ENCODE measurements at regions not wholly inside any gene's neighbourhood (a gene's known extent, or its start where the extent isn't known, plus 50 kb on each side); places are given as distances from the start of the nearest gene placed in this dataset.

DNA sequence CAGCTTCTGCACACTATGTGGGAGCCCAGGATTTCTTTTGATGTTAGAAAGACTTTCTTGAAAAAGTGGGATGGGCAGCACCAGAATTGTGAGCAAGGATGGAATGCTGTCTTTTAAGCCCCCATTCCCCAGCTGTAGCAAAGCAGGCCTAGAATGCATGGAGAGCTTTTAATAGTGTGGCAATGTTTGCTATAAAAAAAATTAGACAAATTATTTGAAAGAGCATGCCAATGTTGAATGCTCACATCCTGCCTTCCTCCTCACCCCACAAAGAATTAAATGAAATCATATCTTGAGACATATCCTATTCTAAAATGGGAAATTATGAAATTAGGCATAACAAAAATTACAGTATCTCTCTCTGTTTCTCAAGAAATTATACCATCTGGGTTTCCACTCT lies 154.7 kb downstream of the C11orf91 start:
- CTCF ChIA-PET = interaction anchor here (0.6 to 1.0 kb wide), 2 partner anchors 25 to 191 kb away, joined by 3 to 4 read pairs; partner anchors contain the start of gene CD59
- peaks cover 21% of the 10 kb centered on the region for H3K27me3 Mint-ChIP-seq (ENCODE audit: low read depth)
- intact Hi-C loops (cut with micrococcal nuclease) = no loop called here
- H3K27ac Mint-ChIP-seq = no peak overlapping the region
- H3K4me1 Mint-ChIP-seq (ENCODE audit: low read depth) = no peaks in the 10 kb centered on the region
- no peak overlapping the region for H3K4me3 Mint-ChIP-seq
- DNase-seq = no peak
- no peaks in the 10 kb centered on the region for H3K9me3 Mint-ChIP-seq
- H3K36me3 Mint-ChIP-seq (ENCODE audit: low read depth) = no peaks in the 10 kb centered on the region

DNA sequence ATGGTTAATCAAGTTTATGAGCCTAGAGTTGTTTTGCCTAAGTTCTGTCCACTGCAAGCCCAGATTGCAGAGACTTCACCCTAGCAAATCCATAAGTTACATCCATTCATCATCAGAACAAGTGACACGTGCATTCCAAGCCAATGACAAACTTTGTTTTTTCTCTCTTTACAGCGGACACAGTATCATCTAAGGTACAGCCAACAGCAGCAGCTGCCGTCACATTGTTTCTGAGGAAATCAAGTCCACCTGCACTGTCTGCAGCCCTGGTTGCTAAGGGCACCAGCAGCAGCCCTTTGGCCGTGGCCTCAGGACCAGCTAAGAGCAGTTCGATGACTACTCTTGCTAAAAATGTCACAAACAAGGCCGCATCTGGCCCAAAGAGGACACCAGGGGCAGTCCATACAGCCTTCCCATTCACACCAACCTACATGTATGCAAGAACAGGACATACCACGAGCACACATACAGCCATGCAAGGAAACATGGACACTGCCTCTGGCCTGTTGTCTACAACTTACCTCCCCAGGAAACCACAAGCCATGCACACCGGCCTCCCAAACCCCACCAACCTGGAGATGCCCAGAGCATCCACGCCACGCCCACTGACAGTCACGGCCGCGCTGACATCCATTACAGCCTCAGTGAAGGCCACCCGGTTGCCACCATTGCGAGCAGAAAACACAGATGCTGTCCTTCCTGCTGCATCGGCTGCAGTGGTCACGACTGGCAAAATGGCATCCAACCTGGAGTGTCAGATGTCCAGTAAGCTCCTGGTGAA lies 155.8 kb downstream of the C11orf91 start:
- no peaks in the 10 kb centered on the region for H3K36me3 Mint-ChIP-seq (ENCODE audit: low read depth)
- DNase-seq = no peak
- intact Hi-C loops (cut with micrococcal nuclease) = loop anchor here (5.0 kb wide), 2 partner anchors 143 to 182 kb away; no protein-coding TSS in a partner anchor
- H3K27ac Mint-ChIP-seq = no peak overlapping the region
- no peaks in the 10 kb centered on the region for H3K9me3 Mint-ChIP-seq
- CTCF ChIA-PET = interaction anchor here (0.7 to 4.1 kb wide), 3 partner anchors 141 to 286 kb away, joined by 3 to 19 read pairs (median 6); no protein-coding TSS in a partner anchor
- H3K4me1 Mint-ChIP-seq (ENCODE audit: low read depth) = no peaks in the 10 kb centered on the region
- peaks cover 23% of the 10 kb centered on the region for H3K27me3 Mint-ChIP-seq (ENCODE audit: low read depth)
- H3K4me3 Mint-ChIP-seq = no peak overlapping the region

DNA sequence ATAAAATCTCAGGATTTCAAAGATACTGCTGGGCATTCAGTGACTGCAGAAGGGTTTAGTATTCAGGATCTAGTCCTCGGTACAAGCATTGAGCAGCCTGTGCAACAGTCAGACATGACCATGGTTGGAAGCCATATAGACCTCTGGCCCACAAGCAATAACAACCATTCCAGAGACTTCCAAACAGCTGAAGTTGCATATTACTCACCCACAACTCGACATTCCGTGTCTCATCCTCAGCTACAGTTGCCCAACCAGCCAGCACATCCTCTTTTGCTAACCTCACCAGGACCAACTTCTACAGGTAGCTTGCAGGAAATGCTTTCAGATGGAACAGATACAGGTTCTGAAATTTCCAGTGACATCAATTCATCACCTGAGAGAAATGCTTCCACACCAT lies 156.8 kb downstream of the C11orf91 start:
- intact Hi-C loops (cut with micrococcal nuclease) = loop anchor here (1.0 to 5.0 kb wide), 4 partner anchors 143 to 285 kb away; no protein-coding TSS in a partner anchor
- no peak overlapping the region for H3K4me3 Mint-ChIP-seq
- no peaks in the 10 kb centered on the region for H3K4me1 Mint-ChIP-seq (ENCODE audit: low read depth)
- no peaks in the 10 kb centered on the region for H3K36me3 Mint-ChIP-seq (ENCODE audit: low read depth)
- H3K27me3 Mint-ChIP-seq (ENCODE audit: low read depth) = peaks cover 22% of the 10 kb centered on the region
- no peak overlapping the region for H3K27ac Mint-ChIP-seq
- CTCF ChIA-PET = interaction anchor here (0.7 to 4.1 kb wide), 3 partner anchors 142 to 287 kb away, joined by 3 to 19 read pairs (median 6); no protein-coding TSS in a partner anchor
- H3K9me3 Mint-ChIP-seq = no peaks in the 10 kb centered on the region
- DNase-seq = no peak

DNA sequence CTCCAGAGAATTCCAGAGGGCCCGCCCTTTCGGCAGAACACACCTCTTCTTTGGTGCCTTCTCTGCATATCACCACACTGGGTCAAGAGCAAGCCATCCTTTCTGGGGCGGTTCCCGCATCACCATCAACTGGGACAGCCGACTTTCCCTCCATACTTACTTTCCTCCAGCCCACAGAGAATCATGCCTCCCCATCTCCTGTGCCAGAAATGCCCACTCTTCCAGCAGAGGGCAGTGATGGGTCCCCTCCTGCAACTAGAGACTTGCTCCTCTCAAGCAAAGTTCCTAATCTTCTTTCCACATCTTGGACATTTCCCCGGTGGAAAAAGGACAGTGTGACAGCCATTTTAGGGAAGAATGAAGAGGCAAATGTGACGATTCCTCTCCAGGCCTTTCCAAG lies 157.7 kb downstream of the C11orf91 start:
- Mint-ChIP-seq H3K27me3 (ENCODE audit: low read depth) (peaks cover 23% of the 10 kb centered on the region), H3K9me3 (no peaks in the 10 kb centered on the region), H3K36me3 (ENCODE audit: low read depth) (no peaks in the 10 kb centered on the region), H3K27ac (no peak overlapping the region), H3K4me1 (ENCODE audit: low read depth) (no peaks in the 10 kb centered on the region), H3K4me3 (no peak overlapping the region)
- peak; percentile 62 for DNase-seq
- intact Hi-C loops (cut with micrococcal nuclease) = loop anchor here (1.0 to 5.0 kb wide), 4 partner anchors 144 to 286 kb away; no protein-coding TSS in a partner anchor
- CTCF ChIA-PET = interaction anchor here (0.9 to 4.1 kb wide), 2 partner anchors 176 to 200 kb away, joined by 4 to 19 read pairs; no protein-coding TSS in a partner anchor

DNA sequence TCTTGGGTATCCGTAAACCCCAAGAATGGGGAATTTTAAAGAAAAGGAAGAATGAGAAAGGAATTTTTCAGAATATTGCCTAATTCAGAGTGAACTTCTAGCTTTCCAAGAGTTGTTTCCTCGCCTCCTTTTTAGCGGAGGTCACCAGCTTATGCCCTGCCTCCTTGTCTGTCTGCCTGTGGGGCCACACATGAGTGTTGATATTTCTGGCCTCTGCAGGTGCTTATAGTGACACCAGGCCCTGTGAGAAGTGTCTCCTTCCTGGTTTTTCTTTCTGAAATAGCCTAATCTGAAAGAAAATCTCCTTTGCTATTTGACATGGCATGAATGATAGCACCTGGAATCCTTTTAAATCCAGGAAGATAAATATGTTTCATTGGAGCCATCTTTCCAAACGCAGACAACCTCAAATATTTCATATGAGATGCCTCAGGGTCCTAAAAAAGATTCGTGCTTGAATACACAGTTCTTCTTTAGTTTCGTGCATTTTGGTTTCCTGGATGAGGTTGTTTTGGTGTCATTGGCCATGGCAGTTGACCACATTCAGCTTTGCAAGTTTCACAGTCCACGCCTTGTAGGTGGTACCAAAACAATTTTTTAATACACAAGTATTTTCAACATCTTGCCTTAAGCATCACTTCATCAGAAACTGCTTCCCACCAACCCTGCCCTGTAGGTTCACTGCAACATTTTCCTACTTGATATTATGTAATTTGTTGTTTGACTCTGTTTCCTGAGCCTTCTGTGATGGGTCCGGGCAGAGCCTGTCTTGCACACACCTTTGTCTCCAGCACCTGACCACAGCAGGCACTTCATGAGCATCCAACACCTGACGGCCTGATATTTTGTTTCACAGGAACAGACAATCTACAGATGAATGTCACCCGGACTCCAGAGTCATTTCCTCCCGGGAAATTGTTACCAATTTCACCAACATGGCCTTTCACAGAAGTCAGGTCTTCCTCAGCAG lies 159.4 kb downstream of the C11orf91 start:
- no peak for DNase-seq
- peaks cover 29% of the 10 kb centered on the region for H3K27me3 Mint-ChIP-seq (ENCODE audit: low read depth)
- intact Hi-C loops (cut with micrococcal nuclease) = loop anchor here (5.0 kb wide), 2 partner anchors 146 to 179 kb away; no protein-coding TSS in a partner anchor
- H3K36me3 Mint-ChIP-seq (ENCODE audit: low read depth) = no peaks in the 10 kb centered on the region
- H3K4me3 Mint-ChIP-seq = no peak overlapping the region
- CTCF ChIA-PET = interaction anchor here (4.1 kb wide), 1 partner anchor 201 kb away, joined by 19 read pairs; no protein-coding TSS in a partner anchor
- H3K9me3 Mint-ChIP-seq = no peaks in the 10 kb centered on the region
- no peaks in the 10 kb centered on the region for H3K4me1 Mint-ChIP-seq (ENCODE audit: low read depth)
- H3K27ac Mint-ChIP-seq = no peak overlapping the region

DNA sequence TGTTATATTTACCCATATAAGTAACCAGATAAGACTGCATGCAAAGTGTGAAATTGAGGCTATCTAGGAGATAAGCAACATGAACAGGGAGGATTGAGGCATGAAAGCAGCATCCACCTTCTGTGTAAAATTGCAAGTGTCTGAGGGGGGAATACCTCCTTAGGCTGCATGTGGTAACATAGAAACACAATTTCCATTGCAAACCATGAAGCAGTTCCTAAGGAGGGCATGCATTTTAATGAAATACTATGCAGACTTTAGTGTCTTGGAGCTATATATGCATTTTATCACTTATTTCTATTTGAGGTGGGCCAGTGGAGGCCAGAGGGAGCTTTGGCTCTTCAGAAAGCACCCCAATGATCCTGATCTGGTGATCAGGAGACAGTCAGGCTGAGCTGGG lies 160.2 kb downstream of the C11orf91 start:
- intact Hi-C loops (cut with micrococcal nuclease) = loop anchor here (5.0 kb wide), 2 partner anchors 147 to 178 kb away; no protein-coding TSS in a partner anchor
- CTCF ChIA-PET = interaction anchor here (4.1 kb wide), 1 partner anchor 202 kb away, joined by 19 read pairs; no protein-coding TSS in a partner anchor
- peaks cover 32% of the 10 kb centered on the region for H3K27me3 Mint-ChIP-seq (ENCODE audit: low read depth)

DNA sequence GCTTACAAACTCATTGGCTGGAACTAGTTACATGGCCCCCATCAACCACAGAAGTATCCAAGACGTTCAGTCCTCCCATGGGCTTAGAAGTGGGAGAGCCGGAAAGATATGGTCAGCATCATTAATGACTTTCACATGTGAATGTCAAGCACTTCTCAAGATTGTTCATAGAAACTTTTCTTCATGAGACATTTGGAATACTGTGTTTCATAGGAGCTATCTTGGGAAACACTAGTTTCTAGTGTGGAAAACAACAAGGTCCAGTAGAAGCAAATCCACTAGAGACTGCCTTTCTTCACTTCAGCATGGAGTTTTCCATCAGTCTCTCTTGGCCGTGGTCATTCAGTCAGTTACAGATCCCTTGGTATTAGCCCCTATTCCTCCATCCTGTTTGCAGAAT lies 160.9 kb downstream of the C11orf91 start:
- Mint-ChIP-seq H3K36me3 (ENCODE audit: low read depth) (no peaks in the 10 kb centered on the region), H3K27me3 (ENCODE audit: low read depth) (peaks cover 34% of the 10 kb centered on the region), H3K4me3 (no peak overlapping the region), H3K27ac (no peak overlapping the region), H3K9me3 (peaks cover 3% of the 10 kb centered on the region), H3K4me1 (ENCODE audit: low read depth) (no peaks in the 10 kb centered on the region)
- intact Hi-C loops (cut with micrococcal nuclease) = loop anchor here (5.0 kb wide), 2 partner anchors 148 to 177 kb away; no protein-coding TSS in a partner anchor
- CTCF ChIA-PET = no interaction called here
- no peak for DNase-seq

More for the DNA sequence above, 160.2 kb downstream of the C11orf91 start:
- Mint-ChIP-seq H3K4me1 (ENCODE audit: low read depth) (no peaks in the 10 kb centered on the region), H3K36me3 (ENCODE audit: low read depth) (no peaks in the 10 kb centered on the region), H3K27ac (no peak overlapping the region), H3K4me3 (no peak overlapping the region), H3K9me3 (no peaks in the 10 kb centered on the region)
- DNase-seq = no peak

DNA sequence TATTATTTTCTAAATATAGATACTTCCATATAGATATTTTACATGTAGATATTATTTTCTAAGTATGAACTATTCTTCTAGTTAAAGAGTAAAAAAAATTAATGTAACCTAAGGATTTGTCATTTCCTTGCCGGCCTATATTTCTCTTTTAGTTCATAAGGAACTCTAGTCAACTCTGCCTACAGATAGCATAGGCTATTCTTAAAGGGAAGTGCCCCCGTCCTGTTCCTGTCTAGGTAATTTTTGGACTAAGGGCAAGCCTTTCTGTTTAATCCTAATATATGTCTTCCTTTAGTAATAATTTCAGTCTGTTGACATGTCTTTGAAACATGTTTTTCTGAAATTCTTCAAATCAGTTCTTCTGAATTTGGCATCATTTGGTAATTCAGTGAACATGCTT lies 161.9 kb downstream of the C11orf91 start:
- H3K36me3 Mint-ChIP-seq (ENCODE audit: low read depth) = no peaks in the 10 kb centered on the region
- no peak overlapping the region for H3K4me3 Mint-ChIP-seq
- no peak for DNase-seq
- peaks cover 34% of the 10 kb centered on the region for H3K27me3 Mint-ChIP-seq (ENCODE audit: low read depth)
- CTCF ChIA-PET = no interaction called here
- H3K27ac Mint-ChIP-seq = no peak overlapping the region
- no peaks in the 10 kb centered on the region for H3K4me1 Mint-ChIP-seq (ENCODE audit: low read depth)
- intact Hi-C loops (cut with micrococcal nuclease) = no loop called here
- peaks cover 5% of the 10 kb centered on the region for H3K9me3 Mint-ChIP-seq

DNA sequence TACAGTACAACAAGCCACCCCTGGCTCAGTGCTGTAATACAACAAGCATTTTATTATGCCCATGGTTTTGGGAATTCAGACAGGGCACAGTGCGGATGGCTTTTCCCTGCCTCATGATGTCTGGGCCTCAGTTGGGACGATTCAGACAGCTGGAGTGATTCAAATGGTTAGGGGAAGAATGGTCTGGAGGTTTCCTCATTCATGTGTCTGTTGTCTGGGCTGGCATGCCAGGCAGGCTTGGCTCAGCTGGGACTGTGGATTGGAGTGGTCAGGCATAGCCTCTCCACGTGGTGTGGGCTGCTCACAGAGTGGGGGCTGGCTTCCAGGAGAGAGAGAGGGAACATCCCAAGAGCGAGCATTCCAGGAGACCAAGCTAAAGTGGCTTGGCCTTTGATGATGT lies 164.4 kb downstream of the C11orf91 start:
- H3K36me3 Mint-ChIP-seq (ENCODE audit: low read depth) = no peaks in the 10 kb centered on the region
- no peak for DNase-seq
- H3K4me1 Mint-ChIP-seq (ENCODE audit: low read depth) = no peaks in the 10 kb centered on the region
- CTCF ChIA-PET = no interaction called here
- intact Hi-C loops (cut with micrococcal nuclease) = no loop called here
- H3K9me3 Mint-ChIP-seq = peaks cover 5% of the 10 kb centered on the region
- H3K4me3 Mint-ChIP-seq = no peak overlapping the region
- H3K27ac Mint-ChIP-seq = no peak overlapping the region
- peaks cover 22% of the 10 kb centered on the region for H3K27me3 Mint-ChIP-seq (ENCODE audit: low read depth)

DNA sequence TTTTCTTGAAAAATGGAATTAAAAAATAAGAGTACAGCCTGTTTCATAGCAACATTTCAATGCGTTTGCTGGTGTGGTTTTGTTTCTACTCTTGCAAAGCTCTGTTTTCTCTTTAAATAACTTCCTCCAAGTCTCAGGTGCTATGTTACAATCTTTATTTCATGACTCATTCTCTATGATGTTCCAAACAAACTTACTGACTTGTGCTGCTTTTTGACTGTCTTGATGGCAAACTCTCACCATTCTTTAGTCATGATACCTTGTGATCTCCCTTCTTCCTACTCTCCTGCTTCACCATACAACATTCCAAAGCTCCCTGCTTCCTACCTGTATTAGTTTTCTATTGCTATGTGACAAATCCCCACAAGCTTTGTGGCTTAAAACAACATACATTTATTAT lies 166.1 kb downstream of the C11orf91 start:
- H3K4me3 Mint-ChIP-seq = no peak overlapping the region
- H3K27me3 Mint-ChIP-seq (ENCODE audit: low read depth) = peaks cover 20% of the 10 kb centered on the region
- no peak for DNase-seq
- peaks cover 5% of the 10 kb centered on the region for H3K9me3 Mint-ChIP-seq
- CTCF ChIA-PET = no interaction called here
- no peak overlapping the region for H3K27ac Mint-ChIP-seq
- H3K4me1 Mint-ChIP-seq (ENCODE audit: low read depth) = no peaks in the 10 kb centered on the region
- no peaks in the 10 kb centered on the region for H3K36me3 Mint-ChIP-seq (ENCODE audit: low read depth)
- intact Hi-C loops (cut with micrococcal nuclease) = no loop called here

DNA sequence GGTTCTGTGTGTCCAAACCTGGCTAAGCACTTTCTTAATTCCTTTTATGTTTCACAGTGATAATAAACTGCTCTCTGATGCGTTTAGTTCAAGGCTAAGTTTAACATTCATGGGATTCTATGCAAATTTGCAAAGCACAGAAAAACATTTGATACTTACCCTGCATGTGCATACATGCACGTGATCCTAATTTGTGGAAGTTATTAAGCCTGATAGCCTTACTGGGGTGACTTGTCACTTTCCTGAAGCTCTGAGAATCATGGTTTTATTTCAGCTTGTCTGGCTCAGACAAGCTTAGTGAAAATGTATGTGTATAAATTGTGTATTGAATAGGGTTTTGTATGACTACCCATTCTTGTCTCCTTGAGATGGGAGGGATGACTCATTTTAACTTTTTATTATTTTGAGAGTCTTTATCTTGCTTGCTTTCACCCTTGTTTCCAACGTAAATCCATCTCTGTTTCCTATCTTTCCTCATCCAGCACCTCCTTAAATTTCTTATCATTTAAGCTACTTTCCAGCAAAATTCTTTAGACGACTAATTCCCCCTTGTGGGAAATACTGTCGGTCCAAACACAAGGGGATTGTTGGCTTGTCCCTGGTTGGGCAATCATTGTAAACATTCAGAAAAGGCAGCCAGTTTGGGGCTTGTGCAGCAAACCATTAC lies 167.1 kb downstream of the C11orf91 start:
- H3K9me3 Mint-ChIP-seq = peaks cover 5% of the 10 kb centered on the region
- intact Hi-C loops (cut with micrococcal nuclease) = no loop called here
- no peaks in the 10 kb centered on the region for H3K4me1 Mint-ChIP-seq (ENCODE audit: low read depth)
- H3K27me3 Mint-ChIP-seq (ENCODE audit: low read depth) = peaks cover 18% of the 10 kb centered on the region
- no peak for DNase-seq
- CTCF ChIA-PET = no interaction called here
- no peak overlapping the region for H3K27ac Mint-ChIP-seq
- no peaks in the 10 kb centered on the region for H3K36me3 Mint-ChIP-seq (ENCODE audit: low read depth)
- H3K4me3 Mint-ChIP-seq = no peak overlapping the region
